Urothelium cell line (cell line): ENCODE measurements at regions not wholly inside any gene's neighbourhood (a gene's known extent, or its start where the extent isn't known, plus 50 kb on each side); places are given as distances from the start of the nearest gene placed in this dataset.
"Not testable (repeated sequence)": the region's sequence is repeated elsewhere in the genome, so short reads cannot be mapped to it uniquely, and the experiment has no call there.

Experiments
- DNase-seq: peaks from one replicate; pipeline ENCODE4 v3.0.0; 2011; ENCODE audit warnings: low spot score, mixed read lengths
- FAIRE-seq: peaks from 2 replicates; lab custom pipeline; 2011; peaks lifted over from hg19 to GRCh38; lab: Jason Lieb, UNC

DNA sequence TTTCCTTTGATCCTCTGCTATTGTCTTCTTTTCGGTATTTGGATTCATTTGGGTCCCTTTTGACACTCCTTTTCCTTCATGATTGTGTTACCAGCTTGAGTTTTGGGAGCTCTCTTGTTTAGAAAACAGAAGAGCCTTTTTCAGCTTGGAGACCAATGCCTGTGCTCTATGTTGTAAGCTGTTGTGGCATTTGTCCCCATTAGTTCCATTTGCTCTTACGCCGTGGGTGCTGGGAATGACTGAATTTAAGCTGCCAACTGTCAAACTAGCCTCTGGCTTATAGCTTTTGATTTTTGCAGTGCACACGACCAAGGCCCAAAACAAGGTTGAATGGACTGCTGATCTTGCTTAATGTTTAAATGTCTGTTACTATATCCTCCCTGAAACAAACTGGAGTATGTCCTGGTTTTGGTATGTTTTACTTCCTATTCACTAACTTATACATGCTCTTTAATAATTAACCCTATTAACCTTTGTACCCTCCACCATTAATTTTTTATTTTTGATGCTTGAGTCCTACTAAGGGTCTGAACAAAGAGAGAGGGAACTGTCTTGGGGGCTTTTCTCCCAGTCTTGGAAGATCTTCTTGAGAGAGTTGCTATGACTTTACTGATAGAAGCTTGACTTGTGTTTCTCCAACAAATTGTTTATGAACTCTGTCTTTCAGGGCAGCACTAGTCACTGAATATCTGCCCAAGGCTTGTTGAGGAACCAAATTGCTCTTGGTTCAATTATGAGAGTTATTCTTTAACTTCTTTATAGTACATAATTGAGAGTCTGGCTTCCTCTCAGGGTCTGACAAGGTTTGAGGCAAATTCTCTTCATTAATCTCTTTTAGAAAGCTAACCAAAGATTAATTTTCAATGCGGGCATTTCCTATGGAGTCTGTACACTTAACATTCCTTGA is 100.3 kb upstream of the SIRPG start:
- DNase-seq (no peak), FAIRE-seq (no peak)

DNA sequence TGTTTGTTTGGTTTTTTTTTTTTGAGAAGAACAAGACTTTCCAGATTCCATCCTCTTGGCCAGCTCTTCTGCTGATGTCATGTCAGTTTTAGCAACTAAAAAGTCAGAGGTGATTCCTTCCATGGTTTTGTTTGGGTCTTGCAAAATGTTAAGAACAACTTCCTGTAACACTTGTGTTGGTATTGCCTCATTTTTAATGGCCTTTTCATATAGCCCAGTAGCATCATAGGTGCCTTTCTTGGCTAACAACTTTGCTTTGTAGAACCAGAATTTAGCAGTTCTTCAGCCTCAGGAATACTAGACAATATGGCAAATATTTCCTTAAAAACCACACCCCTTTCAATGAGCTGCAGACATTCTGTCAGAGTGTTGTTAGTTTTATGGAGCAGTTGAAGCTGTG is 99.5 kb upstream of the SIRPG start:
- FAIRE-seq (no peak), DNase-seq (no peak)

DNA sequence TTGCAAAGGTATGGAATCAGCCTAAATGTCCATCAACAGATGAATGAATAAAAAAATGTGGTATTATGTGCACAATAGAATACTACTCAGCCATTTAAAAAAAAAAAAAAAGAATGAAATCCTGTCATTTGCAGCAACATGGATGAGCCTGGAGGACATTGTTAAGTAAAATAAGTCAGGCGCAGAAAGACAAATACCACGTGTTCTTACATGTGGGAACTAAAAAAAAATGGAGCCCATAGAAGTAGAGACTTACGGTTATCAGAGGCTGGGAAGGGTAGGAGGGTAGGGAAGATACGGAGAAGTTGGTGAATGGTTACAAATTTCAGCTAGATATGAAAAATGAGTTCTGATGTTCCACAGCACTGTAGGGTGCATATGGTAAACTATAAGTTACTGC is 97.2 kb upstream of the SIRPG start:
- DNase-seq (no peak), FAIRE-seq (no peak)

DNA sequence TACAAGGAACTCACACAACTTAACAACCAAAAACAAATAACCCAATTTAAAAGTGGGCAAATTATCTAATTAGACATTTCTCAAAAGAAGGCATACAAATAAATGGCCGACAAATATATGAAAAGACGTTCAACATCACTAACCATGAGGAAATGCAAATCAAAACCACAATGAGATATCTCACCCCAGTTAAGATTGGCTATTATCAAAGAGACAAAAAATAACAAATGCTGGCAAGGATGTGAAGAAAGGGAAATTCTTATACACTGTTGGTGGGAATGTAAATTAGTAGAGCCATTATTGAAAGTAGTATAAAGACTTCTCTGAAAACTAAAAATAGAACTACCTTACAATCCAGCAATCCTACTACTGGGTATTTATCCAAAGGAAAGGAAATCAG is 96.7 kb upstream of the SIRPG start:
- FAIRE-seq (no peak), DNase-seq (no peak)

DNA sequence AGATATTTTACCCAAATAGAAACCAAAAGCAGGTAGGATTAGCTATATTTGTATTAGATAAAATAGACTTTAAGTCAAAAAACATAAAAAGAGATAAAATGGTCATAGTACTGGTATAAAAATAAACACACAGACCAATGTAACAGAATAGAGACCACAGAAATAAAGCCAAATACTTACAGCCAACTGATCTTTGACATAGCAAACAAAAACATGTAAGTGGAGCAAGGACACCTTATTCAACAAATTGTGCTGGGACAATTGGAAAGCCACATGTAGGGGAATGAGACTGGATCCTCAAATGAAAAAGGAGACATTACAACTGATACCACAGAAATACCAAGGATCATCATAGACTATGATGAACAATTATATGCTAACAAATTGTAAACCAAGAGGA is 94.5 kb upstream of the SIRPG start:
- DNase-seq (no peak), FAIRE-seq (no peak)

DNA sequence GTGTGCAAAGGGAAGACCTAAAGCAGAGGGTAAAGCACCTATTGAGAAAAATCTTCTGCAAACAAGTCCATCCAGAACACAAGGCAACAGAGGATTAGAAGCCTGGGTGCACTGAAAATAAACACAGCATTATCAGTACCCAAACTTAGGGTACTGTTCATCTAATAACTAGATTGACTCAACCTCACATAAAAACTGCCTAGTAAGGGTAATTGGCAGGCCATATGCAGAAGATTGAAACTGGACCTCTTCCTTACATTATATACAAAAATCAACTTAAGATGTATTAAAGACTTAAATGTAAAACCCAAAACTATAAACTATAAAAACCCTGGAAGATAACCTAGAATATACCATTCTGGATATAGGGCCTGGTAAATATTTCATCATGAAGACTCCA is 91.2 kb upstream of the SIRPG start:
- FAIRE-seq = no peak
- DNase-seq = no peak

DNA sequence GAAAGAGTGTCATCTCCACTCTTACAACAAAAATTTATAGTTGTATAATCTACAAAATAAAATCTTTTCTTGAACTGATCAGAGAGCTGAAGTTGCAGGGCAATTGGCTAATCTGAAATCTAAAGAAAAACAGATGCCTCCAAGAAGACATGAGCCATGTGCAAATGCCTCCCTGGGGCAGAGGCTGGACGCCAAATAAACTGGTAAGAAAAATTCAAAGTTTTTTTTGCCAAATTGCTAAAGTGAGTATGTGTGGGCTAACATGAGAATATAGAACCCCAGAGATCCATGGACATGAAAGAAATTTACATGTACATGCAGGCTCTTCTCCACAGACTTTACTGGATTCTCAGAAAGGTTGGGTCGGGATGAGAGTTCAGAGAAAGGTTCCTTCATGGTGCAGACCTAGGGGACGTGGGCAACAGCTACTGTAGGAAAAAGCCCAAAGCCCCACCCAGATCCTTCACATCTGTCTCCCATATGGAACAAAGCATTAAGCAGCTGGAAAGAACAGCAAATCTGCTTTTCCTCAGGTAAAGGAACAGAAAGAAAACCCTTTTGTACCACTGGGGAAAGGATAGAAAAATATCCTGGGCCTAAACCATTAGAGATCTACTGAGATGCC is 90.5 kb upstream of the SIRPG start:
- no peak for DNase-seq
- no peak for FAIRE-seq

DNA sequence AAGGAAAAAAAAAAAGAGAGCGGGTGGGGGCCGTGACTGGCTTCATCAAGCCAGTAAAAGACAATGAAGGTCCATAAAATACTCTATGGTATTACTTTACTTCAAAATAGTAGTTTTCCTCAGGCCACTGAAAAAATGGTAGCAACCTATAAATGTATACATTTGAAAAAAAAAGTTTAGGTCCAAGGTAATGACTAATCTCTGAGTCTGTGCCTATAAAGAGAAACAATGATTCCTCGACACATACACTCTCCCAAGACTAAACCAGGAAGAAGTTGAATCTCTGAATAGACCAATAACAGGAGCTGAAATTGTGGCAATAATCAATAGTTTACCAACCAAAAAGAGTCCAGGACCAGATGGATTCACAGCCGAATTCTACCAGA is 84.5 kb upstream of the SIRPG start:
- DNase-seq, FAIRE-seq: not testable (repeated sequence)

DNA sequence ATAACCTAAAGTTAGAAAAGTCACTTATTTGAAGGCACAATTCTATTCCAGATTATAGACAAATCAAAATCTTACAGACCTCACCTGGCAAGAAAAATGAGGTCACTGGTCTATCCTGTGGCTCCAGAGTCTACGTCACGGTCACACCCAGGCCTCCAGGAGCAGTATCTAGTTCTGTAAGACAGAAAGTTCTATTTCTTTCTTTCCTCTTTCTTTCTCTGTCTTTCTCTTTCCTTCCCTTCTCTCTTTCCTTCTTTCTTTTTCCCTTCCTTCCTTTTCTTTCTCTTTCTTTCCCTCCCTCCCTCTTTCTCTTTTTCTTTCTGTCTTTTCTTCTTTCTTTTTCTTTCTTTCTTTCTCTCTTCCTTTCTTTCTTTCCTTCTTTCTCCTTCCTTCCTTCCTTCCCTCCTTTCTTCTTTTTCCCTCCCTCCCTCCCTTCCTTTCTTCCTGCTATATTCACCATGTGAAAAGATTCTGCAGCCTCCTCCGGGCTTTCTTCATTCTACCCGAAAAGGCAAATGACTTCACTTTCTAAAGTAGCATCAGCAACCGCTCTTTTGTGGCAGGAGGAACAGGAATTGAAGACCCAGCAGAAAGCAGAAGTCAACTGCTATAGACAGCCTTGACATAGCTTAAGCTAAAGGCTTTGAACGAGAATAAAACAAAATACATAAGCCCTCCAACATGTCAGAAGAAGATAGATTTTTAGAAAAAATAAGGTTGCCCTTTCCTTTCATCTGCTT is 83.9 kb upstream of the SIRPG start:
- DNase-seq = no peak
- FAIRE-seq = no peak

DNA sequence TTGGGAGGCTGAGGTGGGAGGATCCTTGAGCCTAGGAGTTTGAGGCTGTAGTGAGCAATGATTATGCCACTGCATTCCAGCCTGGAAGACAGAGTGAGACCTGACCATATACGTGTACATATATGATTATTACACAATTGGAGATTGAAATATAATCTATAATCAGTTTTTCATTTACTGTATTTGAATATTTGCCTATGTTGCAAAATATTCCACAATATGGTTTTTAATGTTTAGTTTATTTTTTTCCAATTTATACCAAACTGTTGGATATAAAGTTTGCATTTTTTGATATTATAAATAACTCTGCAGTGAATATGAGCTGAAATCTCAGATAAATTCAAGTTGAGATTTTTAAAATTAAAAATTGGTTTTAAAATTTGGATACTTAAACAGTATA is 79.6 kb upstream of the SIRPG start:
- FAIRE-seq = no peak

DNA sequence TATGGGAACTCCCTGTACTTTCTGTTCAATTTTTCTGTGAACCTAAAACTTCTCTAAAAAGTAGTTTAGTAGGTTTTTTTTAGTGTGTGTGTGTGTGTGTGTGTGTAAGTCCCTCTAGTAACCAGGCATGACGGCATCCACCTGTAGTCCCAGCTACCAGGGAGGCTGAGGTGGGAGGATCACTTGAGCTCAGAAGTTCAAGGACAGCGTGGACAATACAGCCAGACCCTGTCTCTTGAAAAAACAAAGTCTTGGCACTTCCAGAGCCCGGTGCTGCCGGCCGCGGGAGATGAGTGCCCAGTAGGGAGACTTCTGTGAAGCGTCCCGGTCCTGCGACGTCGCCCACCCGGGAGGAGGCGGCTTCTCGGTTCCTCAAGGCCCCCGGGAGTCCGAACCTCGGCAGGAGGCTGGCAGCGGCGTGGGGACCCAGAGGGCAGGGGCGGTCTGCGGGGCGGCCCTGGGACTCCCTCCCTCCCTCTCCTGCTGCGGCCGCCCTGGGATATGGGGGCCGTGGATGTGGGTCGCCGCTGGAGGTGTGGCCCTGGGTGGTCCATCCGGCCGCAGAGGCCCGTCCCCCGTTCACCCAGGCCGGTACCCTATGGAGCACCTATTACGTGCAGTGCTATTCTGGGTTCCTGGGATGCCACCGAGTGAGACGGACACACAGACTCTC is 78.0 kb upstream of the SIRPG start:
- DNase-seq = no peak
- FAIRE-seq = no peak

More for the DNA sequence above, 79.6 kb upstream of the SIRPG start:
- DNase-seq = no peak

DNA sequence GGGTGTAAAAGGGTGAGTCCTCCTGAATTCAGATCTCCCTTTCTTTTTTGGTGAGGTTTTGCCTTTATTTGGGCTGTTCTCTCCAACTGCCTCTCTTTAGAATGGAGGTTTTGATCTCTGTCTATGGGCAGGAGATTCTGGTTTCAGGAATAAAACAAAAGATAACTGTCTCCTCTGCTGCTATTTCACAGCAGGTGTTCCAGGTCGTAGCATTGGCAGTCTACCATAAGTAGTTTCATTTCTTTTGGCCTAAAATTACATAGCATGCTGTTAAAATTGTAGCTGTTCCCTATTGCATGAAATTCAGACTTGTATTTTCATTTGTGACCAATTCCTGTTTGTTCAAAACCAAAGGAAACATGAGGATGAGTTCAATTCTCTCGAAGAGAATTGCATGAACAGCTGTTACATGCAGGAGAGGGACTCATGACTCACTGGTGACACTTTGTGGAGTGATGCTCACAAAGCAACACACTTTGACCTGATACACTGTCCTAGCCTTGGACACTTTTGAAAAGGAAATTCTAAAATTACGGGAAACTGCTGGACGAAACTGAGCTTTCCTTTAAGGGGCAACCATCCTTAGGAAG is 76.8 kb upstream of the SIRPG start:
- FAIRE-seq = no peak
- DNase-seq = no peak

DNA sequence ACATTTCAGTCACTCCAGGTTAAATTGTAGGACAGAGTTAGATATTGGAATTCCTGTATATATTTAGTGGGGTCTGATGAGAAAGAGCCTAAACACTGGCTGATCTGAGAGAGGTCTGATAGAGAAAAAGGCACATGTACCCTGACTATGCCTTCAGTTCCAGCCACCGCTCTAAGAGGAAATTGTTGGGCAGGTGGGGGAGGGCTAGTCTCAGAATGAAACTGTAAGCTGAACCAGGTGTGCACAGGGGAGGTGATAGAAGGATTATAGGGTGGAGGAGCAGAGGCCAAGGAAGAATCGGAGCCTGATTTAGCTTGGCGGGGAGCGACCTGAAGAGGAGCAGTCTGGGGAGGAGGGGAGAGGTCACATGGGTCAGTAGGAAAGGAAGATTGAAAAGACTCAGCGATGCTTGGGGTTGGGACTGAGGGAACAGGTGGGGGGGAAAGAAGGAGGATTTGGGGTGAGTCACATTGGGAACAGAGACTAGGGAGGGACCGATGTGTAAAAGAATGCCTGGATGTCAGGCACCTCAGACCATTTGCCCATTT is 74.3 kb upstream of the SIRPG start:
- FAIRE-seq, DNase-seq: not testable (repeated sequence)

DNA sequence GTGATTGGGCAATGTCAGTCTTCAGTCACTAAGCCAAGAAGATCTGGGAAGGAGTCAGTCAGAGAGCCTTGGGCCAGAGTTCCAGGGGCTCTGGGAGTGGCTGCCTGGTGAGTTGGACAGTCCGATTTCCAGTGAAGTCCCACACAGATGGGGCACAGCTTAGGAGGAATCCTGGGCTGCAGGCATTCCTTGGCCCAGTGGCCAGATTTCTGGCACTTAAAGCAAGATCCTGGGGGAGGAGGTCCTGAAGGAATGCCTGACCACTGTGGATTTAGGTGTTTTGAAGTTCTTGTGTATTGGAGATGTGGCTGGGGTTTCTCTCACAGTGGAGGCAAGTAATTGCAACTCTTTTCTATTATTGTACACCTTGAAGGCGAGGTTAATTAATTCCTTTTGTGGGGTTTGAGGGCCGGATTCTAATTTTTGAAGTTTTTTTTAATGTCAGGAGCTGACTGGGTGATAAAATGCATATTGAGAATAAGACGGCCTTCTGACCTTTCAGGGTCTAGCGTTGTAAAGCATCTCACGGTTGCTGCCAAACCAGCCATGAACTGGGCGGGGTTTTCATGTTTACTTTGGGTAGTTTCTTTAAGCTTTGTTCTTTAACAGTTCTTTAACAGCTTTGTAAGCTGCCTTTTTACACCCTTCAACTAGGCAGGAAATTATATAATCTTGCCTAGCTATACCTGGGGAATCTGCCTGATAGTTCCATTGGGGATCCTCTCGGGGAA is 73.6 kb upstream of the SIRPG start:
- not testable (repeated sequence) for DNase-seq, FAIRE-seq

DNA sequence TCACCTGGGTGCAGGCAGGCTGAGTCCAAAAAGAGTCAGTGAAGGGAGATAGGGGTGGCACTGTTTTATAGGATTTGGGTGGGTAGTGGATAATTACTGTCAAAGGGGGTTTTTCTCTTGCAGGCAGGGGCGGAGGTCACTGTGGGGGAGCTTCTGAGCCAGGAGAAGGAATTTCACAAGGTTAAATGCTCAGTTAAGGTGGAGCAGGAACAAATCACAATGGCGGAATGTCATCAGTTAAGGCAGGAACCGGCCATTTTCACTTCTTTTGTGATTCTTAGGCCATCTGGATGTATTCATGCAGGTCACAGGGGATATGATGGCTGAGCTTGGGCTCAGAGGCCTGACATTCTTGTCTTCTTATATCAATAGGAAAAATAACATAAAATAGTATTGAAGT is 69.7 kb upstream of the SIRPG start:
- not testable (repeated sequence) for DNase-seq, FAIRE-seq

DNA sequence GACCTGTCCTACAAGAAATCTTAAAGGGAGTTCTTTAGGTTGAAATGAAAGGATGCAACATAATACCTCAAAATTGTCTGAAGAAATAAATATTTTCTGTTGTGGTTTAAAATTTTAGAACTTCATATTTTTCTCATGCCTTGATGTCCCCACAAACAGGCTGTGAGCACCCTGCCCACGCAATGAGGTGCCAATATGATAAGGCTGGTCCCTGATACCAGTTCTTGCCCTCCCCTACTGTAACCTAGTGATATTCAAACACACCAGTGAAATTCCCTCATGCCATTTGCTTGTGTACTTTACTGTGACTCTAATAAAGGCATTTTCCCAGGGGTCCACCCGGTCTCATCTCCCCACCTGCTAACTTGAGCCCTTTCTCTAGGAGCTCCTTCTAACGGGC is 67.3 kb upstream of the SIRPG start:
- FAIRE-seq = no peak

DNA sequence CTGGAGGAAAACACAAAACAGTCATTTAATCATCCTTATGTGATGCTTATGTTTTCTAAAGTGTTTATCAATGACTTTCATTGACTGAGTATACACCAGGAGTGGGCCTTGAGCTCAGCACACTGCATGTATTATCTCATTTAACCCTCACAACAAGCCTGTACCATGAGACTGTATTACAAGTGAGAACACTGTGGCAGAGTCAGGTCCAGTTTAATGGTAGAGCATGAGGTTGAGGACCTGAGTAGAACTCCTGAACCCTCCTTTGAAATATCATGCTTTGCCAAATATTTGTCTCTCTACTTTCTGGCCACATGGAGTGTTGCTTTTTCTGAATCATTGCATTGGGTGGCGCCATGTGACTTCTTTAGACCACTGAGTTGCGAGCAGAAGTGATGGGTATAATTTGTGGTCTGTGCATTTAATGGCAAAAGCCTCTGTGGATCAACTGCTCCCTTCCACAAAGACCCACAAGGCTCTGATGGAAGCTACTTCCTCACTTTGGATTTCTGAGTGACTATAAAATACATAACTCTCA is 65.0 kb upstream of the SIRPG start:
- DNase-seq (no peak), FAIRE-seq (no peak)

More for the DNA sequence above, 67.3 kb upstream of the SIRPG start:
- no peak for DNase-seq

DNA sequence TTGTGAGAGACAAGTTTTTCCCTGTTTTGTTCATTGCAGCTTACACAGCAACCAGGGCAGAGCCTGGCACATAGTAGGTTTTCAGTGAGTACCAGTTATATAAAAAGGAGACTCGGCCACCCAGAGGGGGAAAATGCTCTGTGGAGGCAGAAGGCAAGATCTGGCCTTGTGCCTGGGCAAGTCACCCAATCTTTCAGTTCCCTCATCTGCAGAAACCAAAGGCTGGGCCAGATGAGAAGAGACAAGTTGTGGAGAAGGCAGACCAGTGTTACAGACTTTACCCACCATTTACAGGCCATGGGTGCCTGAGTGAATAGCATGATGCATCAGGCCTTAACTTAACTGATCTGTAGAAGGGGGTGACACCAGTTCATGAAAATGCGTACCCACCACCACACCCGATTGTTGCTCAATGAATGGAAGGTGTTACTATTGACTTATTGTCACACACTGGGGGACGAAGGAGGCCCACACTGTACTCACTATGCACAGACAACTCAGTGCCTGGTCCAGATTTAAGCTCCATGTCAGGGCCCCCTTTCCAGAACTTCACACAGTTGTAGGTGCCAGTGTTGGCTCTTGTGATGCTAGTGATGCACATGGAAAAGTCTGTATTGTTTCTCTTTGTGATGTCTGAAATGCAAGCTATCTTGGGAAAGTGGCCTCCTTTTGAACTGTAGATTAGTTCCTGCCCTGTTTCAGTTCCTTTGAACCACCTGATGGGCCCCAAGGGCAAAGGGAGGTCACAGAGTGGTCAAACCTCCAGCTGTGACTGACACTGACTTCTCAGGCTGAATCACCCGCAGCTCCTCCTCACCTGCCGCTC is 64.3 kb upstream of the SIRPG start:
- DNase-seq (no peak), FAIRE-seq (no peak)
